ENCODE measurements at regions not wholly inside any gene's neighbourhood (a gene's known extent, or its start where the extent isn't known, plus 50 kb on each side); places are given as distances from the start of the nearest gene placed in this dataset.

DNA sequence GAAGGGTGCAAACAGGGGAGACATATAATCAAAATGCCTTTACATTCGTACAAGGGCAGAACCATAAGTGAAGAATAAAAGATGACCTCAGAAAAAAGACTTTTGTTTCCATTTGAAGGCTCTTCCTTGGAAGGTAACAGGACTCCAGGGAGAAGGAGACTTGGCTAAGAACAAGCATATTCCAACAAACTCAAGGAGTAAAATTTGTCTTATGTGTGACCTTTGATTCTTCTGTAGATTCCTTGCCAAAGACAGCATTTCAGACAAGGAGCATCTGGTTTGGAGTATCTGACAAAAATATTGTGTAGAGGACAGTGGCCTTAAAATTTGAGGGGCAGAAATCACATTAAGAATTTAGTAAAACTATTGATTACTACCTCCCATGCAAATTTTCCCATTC lies 991.9 kb downstream of the FLRT2 start:
- H3K4me3 ChIP-seq (ENCODE audit: low read depth in 2 of 2, low read length in 2 of 2), result no peak overlapping the region
- no peaks in the 10 kb centered on the region for H3K4me1 ChIP-seq (ENCODE audit: control insufficient read depth, insufficient read depth, low read length)
- DNase-seq (ENCODE audit: low read depth, low spot score) (no peak), ATAC-seq (no peak)
- H3K9me3 ChIP-seq (ENCODE audit: control insufficient read depth, insufficient read depth, low read depth, low read length), result no peaks in the 10 kb centered on the region
- ChIA-PET POLR2A (no interaction called here), CTCF (no interaction called here)
- in situ Hi-C loops (cut with HindIII; ENCODE audit: low pct_unique_long_range_greater_than_20kb, low sequenced_read_pairs) (no loop called here), intact Hi-C loops (cut with micrococcal nuclease; ENCODE audit: unreplicated experiment) (no loop called here)
- H3K36me3 ChIP-seq (ENCODE audit: control insufficient read depth, insufficient read depth, low read length), result no peaks in the 10 kb centered on the region
- TF ChIP-seq REST (IDR thresholded peaks at IDR 0.05; ENCODE audit: insufficient read depth in 1 of 2, low read depth in 2 of 2, low read length in 1 of 2) (no peak), SIN3A (IDR thresholded peaks at IDR 0.05; ENCODE audit: borderline replicate concordance, insufficient read depth, low read depth, low read length) (no peak), POLR2AphosphoS5 (IDR thresholded peaks at IDR 0.05; ENCODE audit: low read depth, low read length) (no peak), TCF7L2 (IDR thresholded peaks at IDR 0.05; ENCODE audit: low read depth, low read length) (no peak)
- no TSS peak for BruUV-seq (replicated peaks)
- no peaks in the 10 kb centered on the region for H3K27me3 ChIP-seq (ENCODE audit: control insufficient read depth, insufficient read depth, low read length)
- H3K27ac ChIP-seq (ENCODE audit: low read length), result no peak overlapping the region

- H3K36me3 ChIP-seq (ENCODE audit: control insufficient read depth, insufficient read depth, low read length), result no peaks in the 10 kb centered on the region
- H3K27ac ChIP-seq (ENCODE audit: low read length), result no peak overlapping the region
- ATAC-seq (no peak), DNase-seq (ENCODE audit: low read depth, low spot score) (no peak)
- TF ChIP-seq SIN3A (IDR thresholded peaks at IDR 0.05; ENCODE audit: borderline replicate concordance, insufficient read depth, low read depth, low read length) (no peak), POLR2AphosphoS5 (IDR thresholded peaks at IDR 0.05; ENCODE audit: low read depth, low read length) (no peak)
- TF ChIP-seq, protein P1, sequence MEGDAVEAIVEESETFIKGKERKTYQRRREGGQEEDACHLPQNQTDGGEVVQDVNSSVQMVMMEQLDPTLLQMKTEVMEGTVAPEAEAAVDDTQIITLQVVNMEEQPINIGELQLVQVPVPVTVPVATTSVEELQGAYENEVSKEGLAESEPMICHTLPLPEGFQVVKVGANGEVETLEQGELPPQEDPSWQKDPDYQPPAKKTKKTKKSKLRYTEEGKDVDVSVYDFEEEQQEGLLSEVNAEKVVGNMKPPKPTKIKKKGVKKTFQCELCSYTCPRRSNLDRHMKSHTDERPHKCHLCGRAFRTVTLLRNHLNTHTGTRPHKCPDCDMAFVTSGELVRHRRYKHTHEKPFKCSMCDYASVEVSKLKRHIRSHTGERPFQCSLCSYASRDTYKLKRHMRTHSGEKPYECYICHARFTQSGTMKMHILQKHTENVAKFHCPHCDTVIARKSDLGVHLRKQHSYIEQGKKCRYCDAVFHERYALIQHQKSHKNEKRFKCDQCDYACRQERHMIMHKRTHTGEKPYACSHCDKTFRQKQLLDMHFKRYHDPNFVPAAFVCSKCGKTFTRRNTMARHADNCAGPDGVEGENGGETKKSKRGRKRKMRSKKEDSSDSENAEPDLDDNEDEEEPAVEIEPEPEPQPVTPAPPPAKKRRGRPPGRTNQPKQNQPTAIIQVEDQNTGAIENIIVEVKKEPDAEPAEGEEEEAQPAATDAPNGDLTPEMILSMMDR (IDR thresholded peaks at IDR 0.05), result no peak
- ChIA-PET POLR2A (no interaction called here), CTCF (no interaction called here)
- no peaks in the 10 kb centered on the region for H3K9me3 ChIP-seq (ENCODE audit: control insufficient read depth, insufficient read depth, low read depth, low read length)
- H3K27me3 ChIP-seq (ENCODE audit: control insufficient read depth, insufficient read depth, low read length), result no peaks in the 10 kb centered on the region
- in situ Hi-C loops (cut with HindIII; ENCODE audit: low pct_unique_long_range_greater_than_20kb, low sequenced_read_pairs), result no loop called here
- no TSS peak for BruUV-seq (replicated peaks)
- intact Hi-C loops (cut with micrococcal nuclease; ENCODE audit: unreplicated experiment), result no loop called here
- no peaks in the 10 kb centered on the region for H3K4me1 ChIP-seq (ENCODE audit: control insufficient read depth, insufficient read depth, low read length)
- H3K4me3 ChIP-seq (ENCODE audit: low read depth in 2 of 2, low read length in 2 of 2), result no peak overlapping the region
Measured at GRCh38 chr14:86521031-86521730, 991.2 kb downstream of the FLRT2 start.

GRCh38 chr14:86518298-86518697 lies 988.4 kb downstream of the FLRT2 start:
- in situ Hi-C loops (cut with HindIII; ENCODE audit: low pct_unique_long_range_greater_than_20kb, low sequenced_read_pairs) (no loop called here), intact Hi-C loops (cut with micrococcal nuclease; ENCODE audit: unreplicated experiment) (no loop called here)
- no peaks in the 10 kb centered on the region for H3K9me3 ChIP-seq (ENCODE audit: control insufficient read depth, insufficient read depth, low read depth, low read length)
- TF ChIP-seq TCF7L2 (IDR thresholded peaks at IDR 0.05; ENCODE audit: low read depth, low read length) (no peak), POLR2AphosphoS5 (IDR thresholded peaks at IDR 0.05; ENCODE audit: low read depth, low read length) (no peak), SIN3A (IDR thresholded peaks at IDR 0.05; ENCODE audit: borderline replicate concordance, insufficient read depth, low read depth, low read length) (no peak), REST (IDR thresholded peaks at IDR 0.05; ENCODE audit: insufficient read depth in 1 of 2, low read depth in 2 of 2, low read length in 1 of 2) (no peak)
- TF ChIP-seq, protein P1 (IDR thresholded peaks at IDR 0.05), result no peak
- H3K4me3 ChIP-seq (ENCODE audit: low read depth in 2 of 2, low read length in 2 of 2), result no peak overlapping the region
- ATAC-seq, result no peak
- ChIA-PET CTCF (no interaction called here), POLR2A (no interaction called here)
- no peak overlapping the region for H3K27ac ChIP-seq (ENCODE audit: low read length)
- BruUV-seq (replicated peaks), result no TSS peak
- H3K36me3 ChIP-seq (ENCODE audit: control insufficient read depth, insufficient read depth, low read length), result no peaks in the 10 kb centered on the region
- no peaks in the 10 kb centered on the region for H3K4me1 ChIP-seq (ENCODE audit: control insufficient read depth, insufficient read depth, low read length)
- DNase-seq (ENCODE audit: low read depth, low spot score), result no peak
- H3K27me3 ChIP-seq (ENCODE audit: control insufficient read depth, insufficient read depth, low read length), result no peaks in the 10 kb centered on the region

Measured in Panc1 (cell line).